NCI-H524 treated with DMSO at 0.1 percent for 48 hours (cell line): ENCODE measurements at regions not wholly inside any gene's neighbourhood (a gene's known extent, or its start where the extent isn't known, plus 50 kb on each side); places are given as distances from the start of the nearest gene placed in this dataset.
"Not testable (repeated sequence)": the region's sequence is repeated elsewhere in the genome, so short reads cannot be mapped to it uniquely, and the experiment has no call there.

Experiments used
- DNase-seq: peaks from one replicate; lab custom pipeline; 2025; lab: John Stamatoyannopoulos, UW

- no peak for DNase-seq
Measured at GRCh38 chrX:25141684-25142083, 125.9 kb upstream of the ARX start.

DNA sequence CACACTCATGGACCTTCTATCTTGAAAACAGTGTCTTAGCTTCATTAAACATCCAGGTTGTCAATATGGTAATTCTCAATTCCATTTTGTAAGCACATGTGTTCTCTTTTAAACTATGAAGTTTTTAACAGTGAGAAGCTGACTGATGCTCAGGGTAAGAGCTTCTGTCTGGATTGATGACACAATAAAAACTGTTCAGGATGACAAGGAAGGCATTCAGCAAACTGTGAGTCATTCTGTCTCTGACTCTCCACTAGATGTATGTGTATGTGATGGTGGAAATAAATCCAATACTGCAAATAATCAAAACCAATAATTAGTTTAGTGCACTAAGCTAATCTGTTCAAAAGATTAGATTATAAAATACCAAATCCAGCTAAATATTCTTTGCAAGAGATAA lies 115.3 kb upstream of the ARX start:
- DNase-seq, result no peak

GRCh38 chrX:25130619-25131018 lies 114.9 kb upstream of the ARX start:
- no peak for DNase-seq

DNA sequence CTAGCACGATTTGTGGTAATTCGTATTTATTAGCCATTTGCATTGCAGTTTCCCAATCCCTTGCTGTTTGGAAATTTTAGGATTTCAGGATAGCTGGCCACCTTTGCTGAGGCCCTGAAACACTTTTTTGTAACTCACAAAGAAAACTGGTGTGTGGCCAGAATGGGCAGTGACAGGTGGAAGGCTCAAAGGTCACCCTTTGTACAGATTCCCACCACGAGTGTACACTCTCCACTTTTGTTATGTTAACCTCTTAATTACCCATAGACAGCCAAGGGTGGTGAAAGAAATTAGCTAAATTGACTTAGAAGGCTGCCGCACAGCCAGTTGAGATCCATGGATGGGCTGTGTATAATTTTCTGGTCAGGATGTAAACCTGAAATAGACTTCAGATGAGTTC lies 109.7 kb upstream of the ARX start:
- DNase-seq, result no peak

DNA sequence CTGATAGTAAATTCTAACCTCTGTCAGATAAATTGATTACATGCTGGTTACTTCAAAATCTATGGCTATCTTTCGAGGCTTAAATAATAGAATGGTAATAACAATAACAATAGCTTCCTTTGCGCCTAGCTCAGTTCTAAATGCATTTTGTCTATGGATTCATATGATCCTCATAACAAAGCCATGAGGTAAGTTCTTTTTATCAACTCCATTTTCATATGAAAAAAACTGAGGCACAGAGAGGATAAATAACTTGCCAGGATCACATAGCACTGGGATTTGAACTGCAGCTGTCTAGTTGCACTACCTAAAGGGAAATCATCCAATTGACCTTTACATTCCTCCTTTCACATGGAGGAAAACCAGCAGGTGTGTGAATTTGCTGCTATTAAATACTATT lies 108.6 kb upstream of the ARX start:
- DNase-seq, result no peak

DNA sequence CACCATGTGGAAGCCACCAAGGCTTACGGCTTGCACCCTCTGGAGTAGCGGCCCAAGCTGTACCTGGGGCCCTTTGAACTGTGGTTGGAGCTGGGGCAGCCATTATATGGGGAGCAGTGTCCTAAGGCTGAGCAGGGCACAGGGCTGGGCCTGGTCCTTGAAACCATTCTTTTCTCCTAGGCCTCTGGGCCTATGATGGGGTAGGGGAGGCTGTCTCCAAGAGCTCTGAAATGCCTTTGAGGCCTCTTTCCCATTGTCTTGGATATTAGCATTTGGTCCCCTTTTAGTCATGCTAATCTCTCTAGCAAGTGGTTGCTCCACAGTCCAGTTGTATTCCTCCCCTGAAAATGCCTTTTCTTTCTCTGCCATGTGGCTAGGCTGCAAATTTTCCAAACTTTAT lies 96.4 kb upstream of the ARX start:
- no peak for DNase-seq

- DNase-seq, result peak; percentile 64
Measured at GRCh38 chrX:25108481-25108880, 92.7 kb upstream of the ARX start.

DNA sequence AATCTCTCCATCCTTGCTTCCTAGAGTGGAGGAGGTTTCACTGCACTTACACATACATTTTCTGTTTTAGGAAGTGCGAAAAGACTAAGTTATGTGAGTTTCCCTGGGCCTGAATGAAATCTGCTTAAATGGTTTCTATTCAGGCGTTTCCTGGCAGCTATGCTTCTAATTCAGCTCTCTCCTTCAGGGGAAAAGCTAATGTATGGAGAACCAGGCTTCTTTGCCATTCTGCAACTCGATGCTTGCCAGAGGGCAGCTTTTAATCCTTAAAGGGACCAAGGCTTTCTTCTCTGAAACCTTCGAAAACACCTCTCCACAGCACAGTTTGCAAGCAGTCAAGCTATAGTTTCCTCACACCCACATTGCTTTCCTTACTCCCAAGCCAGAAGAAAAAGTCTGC lies 89.5 kb upstream of the ARX start:
- DNase-seq, result no peak

DNA sequence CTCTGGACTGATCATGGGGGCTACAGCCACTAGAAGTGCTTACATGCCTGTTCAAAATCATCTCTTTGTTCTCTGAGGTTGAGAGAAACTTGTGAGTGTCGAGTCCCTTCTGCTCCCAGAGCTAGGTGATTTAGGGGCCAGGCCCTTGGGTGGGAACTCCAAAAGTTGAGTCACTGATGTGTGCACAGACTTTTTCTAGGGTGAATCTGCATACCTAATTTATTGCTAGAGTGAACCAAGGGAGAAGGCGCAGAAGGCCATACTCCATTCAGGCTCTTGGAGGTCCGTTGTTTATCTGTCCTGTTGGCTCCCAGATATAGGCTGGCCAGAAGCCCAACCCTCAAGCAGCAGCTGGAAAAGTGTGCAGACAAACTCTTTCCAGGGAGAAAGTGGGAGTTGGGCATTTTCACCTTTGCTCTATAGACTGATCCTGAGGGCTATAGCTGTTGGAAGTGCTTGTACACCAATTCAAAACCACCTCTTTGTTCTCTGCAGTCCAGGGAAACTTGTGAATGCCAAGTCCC lies 80.8 kb upstream of the ARX start:
- no peak for DNase-seq

GRCh38 chrX:25091152-25091551 lies 75.4 kb upstream of the ARX start:
- DNase-seq, result not testable (repeated sequence)

- DNase-seq, result no peak
Measured at GRCh38 chrX:25084446-25084845, 68.7 kb upstream of the ARX start.

DNA sequence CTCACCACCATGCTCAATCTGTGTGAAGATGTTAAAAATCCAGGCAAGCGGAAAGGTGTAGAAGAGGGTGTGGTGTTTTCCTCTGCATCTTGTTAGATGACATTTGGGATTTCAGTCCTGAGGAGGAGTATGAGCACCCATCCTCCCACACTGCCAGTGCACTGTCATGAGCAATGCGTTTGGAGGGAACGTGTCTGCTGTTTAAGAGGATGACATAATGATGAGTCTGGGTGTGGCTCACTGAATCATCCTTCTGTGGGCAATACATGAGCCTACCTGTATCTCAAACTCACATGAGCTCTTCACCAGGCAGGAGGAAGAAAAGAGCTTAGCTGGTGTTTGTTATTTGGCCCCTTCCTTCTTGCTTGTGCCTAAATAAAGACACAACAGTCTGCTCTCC lies 67.9 kb upstream of the ARX start:
- no peak for DNase-seq

GRCh38 chrX:25079020-25079419 lies 63.3 kb upstream of the ARX start:
- DNase-seq, result no peak

GRCh38 chrX:25076941-25077500 lies 61.3 kb upstream of the ARX start:
- no peak for DNase-seq

DNA sequence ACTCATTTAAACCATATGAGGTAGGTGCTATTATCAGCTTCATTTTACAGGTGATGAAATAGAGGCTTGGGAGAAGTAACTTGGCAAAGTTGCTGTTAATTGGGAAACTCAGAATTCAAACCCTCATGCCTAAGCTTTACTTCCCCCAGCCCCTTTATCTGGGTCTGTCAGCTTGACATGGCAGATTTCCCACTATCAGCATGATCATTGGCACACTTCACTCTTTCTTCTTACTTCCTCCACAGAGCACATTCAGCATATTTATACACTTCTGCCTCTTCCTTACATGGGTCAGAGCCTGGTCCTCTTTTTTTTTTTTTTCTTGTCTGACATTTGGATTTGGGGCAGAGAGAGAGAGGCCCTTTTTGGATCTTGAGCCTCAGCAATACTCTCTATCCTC lies 56.5 kb upstream of the ARX start:
- DNase-seq, result no peak

DNA sequence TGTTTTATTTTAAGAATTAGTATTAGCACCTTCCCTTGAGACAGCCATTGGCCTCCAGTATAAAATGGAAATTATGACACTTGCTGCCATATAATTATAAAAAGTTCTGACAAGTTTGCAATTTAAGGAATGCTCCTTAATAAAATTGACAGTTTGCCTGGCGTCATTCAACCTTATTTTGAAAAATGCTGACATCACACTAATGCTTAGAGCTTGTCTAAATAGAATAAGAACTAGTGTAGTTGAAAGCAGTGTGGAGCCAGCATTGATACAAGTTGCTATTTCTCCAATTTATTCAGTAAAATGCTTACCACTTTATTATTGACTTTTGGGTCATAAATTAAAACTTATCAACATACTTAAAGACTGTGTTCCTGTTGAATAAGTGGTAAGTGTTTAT lies 54.3 kb upstream of the ARX start:
- no peak for DNase-seq

GRCh38 chrX:25069209-25069608 lies 53.4 kb upstream of the ARX start:
- no peak for DNase-seq

DNA sequence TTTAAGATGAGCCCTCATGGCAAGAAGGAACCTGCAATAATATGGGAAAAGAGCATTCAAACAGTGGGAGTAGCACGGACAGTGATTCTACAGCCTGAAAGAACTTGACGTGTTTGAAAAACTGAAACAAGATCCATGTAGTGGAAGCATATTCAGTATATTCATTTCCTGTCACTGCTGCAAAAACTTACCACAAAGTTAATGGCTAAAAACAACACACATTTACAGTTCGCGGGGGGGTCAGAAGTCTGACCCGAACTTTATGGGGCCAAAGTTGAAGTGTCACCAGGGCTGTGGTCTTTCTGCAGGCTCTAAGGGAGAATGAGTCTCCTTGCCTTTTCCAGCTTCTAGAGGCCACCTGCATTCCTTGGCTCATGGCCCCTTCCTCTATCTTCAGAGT lies 52.6 kb upstream of the ARX start:
- no peak for DNase-seq

- no peak for DNase-seq
Measured at GRCh38 chrX:25067271-25068172, 51.8 kb upstream of the ARX start.

GRCh38 chrX:25066131-25066530 lies 50.4 kb upstream of the ARX start:
- DNase-seq, result no peak
